IMR-90 (cell line): ENCODE measurements at regions not wholly inside any gene's neighbourhood (a gene's known extent, or its start where the extent isn't known, plus 50 kb on each side); places are given as distances from the start of the nearest gene placed in this dataset.

Experiments
- ATAC-seq: fragments of 200-7000 bp; cut with Tn5 transposase; 2 replicates; pipeline ENCODE4 v1.9.1; 2020; ENCODE audit warnings: low read depth, mild to moderate bottlenecking, moderate library complexity
- BruUV-seq: library from RNA; stranded (reverse); fragments of 400-500 nt; replicated peaks from 2 replicates; lab custom pipeline; 2021; lab: Mats Ljungman, UMichigan
- CTCF ChIA-PET: fragments of 300-600 bp; formaldehyde crosslinking; extraction: SDS; loops from one replicate; lab custom pipeline; 2021; ENCODE audit warnings: antibody characterized with exemption; lab: Yijun Ruan, JAX
- POLR2A ChIA-PET: fragments of 300-600 bp; sonication (Branson Sonifier 250); formaldehyde crosslinking; loops from one replicate; lab custom pipeline; 2022; ENCODE audit warnings: antibody characterized with exemption; ENCODE audit not compliant: unreplicated experiment; lab: Charles Lee
- DNase-seq: peaks from one replicate; pipeline ENCODE4 v3.0.0; 2013
- H2AFZ ChIP-seq: replicated peaks from 2 replicates; pipeline ENCODE3; 2013; ENCODE audit warnings: low read length, mild to moderate bottlenecking; ENCODE audit not compliant: poor library complexity
- H2AK5ac ChIP-seq: 2 replicates; pipeline ENCODE4 v1.6.1; 2013; ENCODE audit warnings: low read depth, low read length, inconsistent platforms
- H2AK9ac ChIP-seq: replicated peaks from 2 replicates; pipeline ENCODE3; 2013; ENCODE audit warnings: mild to moderate bottlenecking, low read depth, low read length, moderate library complexity; ENCODE audit not compliant: poor library complexity
- H2BK120ac ChIP-seq: 2 replicates; pipeline ENCODE4 v1.6.1; 2013; ENCODE audit warnings: low read depth, low read length, inconsistent platforms
- H2BK15ac ChIP-seq: 3 replicates; pipeline ENCODE4 v1.6.1; 2013; ENCODE audit warnings: low read depth, low read length, inconsistent platforms
- H2BK20ac ChIP-seq: 2 replicates; pipeline ENCODE4 v1.6.1; 2013; ENCODE audit warnings: low read depth, mild to moderate bottlenecking, inconsistent platforms, low read length, moderate library complexity
- H2BK5ac ChIP-seq: 2 replicates; pipeline ENCODE4 v1.6.1; 2013; ENCODE audit warnings: mild to moderate bottlenecking, low read depth, low read length, inconsistent platforms; ENCODE audit not compliant: poor library complexity, severe bottlenecking
- H3K14ac ChIP-seq: replicated peaks from 2 replicates; pipeline ENCODE4 v1.6.1; 2013; ENCODE audit warnings: low read depth, low read length, inconsistent platforms
- H3K18ac ChIP-seq: 2 replicates; pipeline ENCODE4 v1.6.1; 2013; ENCODE audit warnings: low read depth, low read length, control low read depth
- H3K23ac ChIP-seq: 2 replicates; pipeline ENCODE4 v1.6.1; 2013; ENCODE audit warnings: low read depth, low read length, inconsistent platforms
- H3K27ac ChIP-seq: 2 replicates; pipeline ENCODE4 v1.5.1; 2013; ENCODE audit warnings: mild to moderate bottlenecking, control low read depth, low read length; ENCODE audit not compliant: insufficient read depth
- H3K27me3 ChIP-seq: 2 replicates; pipeline ENCODE4 v1.6.1; 2013; ENCODE audit warnings: low read length; ENCODE audit not compliant: control insufficient read depth, insufficient read depth
- H3K36me3 ChIP-seq: 2 replicates; pipeline ENCODE4 v1.6.1; 2013; ENCODE audit warnings: low read length, mixed read lengths; ENCODE audit not compliant: control insufficient read depth, insufficient read depth
- H3K4ac ChIP-seq: 2 replicates; pipeline ENCODE4 v1.6.1; 2013; ENCODE audit warnings: low read depth, low read length, inconsistent platforms
- H3K4me1 ChIP-seq: 2 replicates; pipeline ENCODE4 v1.6.1; 2013; ENCODE audit warnings: low read length, mixed read lengths; ENCODE audit not compliant: control insufficient read depth, insufficient read depth
- H3K4me2 ChIP-seq: 2 replicates; pipeline ENCODE4 v1.6.1; 2013; ENCODE audit warnings: low read depth, mild to moderate bottlenecking, control low read depth, low read length, moderate library complexity
- H3K4me3 ChIP-seq: 2 replicates; pipeline ENCODE4 v1.5.1; 2013; ENCODE audit warnings: low read depth, mild to moderate bottlenecking, control low read depth, low read length, moderate library complexity; ENCODE audit not compliant: insufficient read depth
- H3K56ac ChIP-seq: 2 replicates; pipeline ENCODE4 v1.6.1; 2013; ENCODE audit warnings: low read length, inconsistent platforms; ENCODE audit not compliant: insufficient read depth; ENCODE audit errors: extremely low read depth
- H3K79me1 ChIP-seq, 2 experiments: 2 replicates each; pipeline ENCODE4 v1.6.1; 2013; ENCODE audit warnings: low read length in 2 of 2, inconsistent platforms in 1 of 2, low read depth in 1 of 2
- H3K9ac ChIP-seq: 2 replicates; pipeline ENCODE4 v1.6.1; 2013; ENCODE audit warnings: low read depth, low read length, control low read depth
- H3K9me1 ChIP-seq: 2 replicates; pipeline ENCODE4 v1.6.1; 2013; ENCODE audit warnings: low read length, inconsistent platforms; ENCODE audit not compliant: insufficient read depth
- H3K9me3 ChIP-seq: 2 replicates; pipeline ENCODE4 v1.6.1; 2013; ENCODE audit warnings: low read length; ENCODE audit not compliant: control insufficient read depth, insufficient read depth
- H4K20me1 ChIP-seq: 2 replicates; pipeline ENCODE4 v1.6.1; 2013; ENCODE audit warnings: low read length, inconsistent platforms; ENCODE audit not compliant: insufficient read depth
- H4K5ac ChIP-seq: 2 replicates; pipeline ENCODE4 v1.6.1; 2013; ENCODE audit warnings: mild to moderate bottlenecking, low read depth, low read length, control low read depth
- H4K8ac ChIP-seq, 2 experiments: 2 replicates each; pipeline ENCODE4 v1.6.1; 2013; ENCODE audit warnings: low read depth in 2 of 2, low read length in 2 of 2, control low read depth in 1 of 2, inconsistent platforms in 1 of 2
- H4K91ac ChIP-seq: 2 replicates; pipeline ENCODE4 v1.6.1; 2013; ENCODE audit warnings: low read depth, low read length, inconsistent platforms; ENCODE audit not compliant: insufficient read depth
- BHLHE40 ChIP-seq: fragments of 150-350 bp; IDR thresholded peaks from 2 replicates; pipeline ENCODE4 v1.6.1; 2016; ENCODE audit warnings: mild to moderate bottlenecking, low read depth, low read length
- CEBPB ChIP-seq: IDR thresholded peaks from 2 replicates; pipeline ENCODE4 v1.6.1; 2012; ENCODE audit warnings: low read depth, low read length, improper control_type of control experiment
- CHD1 ChIP-seq: IDR thresholded peaks from 2 replicates; pipeline ENCODE4 v1.6.1; 2012; ENCODE audit warnings: low read depth, low read length, improper control_type of control experiment
- CTCF ChIP-seq: conservative IDR thresholded peaks from 2 replicates; pipeline ENCODE4 v1.5.1; 2012; ENCODE audit warnings: mild to moderate bottlenecking, low read depth, low read length, improper control_type of control experiment
- MAFK ChIP-seq: IDR thresholded peaks from 2 replicates; pipeline ENCODE4 v1.6.1; 2012; ENCODE audit warnings: low read depth, low read length, improper control_type of control experiment
- MAZ ChIP-seq: IDR thresholded peaks from 2 replicates; pipeline ENCODE4 v1.6.1; 2012; ENCODE audit warnings: low read depth, mild to moderate bottlenecking, low read length, improper control_type of control experiment, moderate library complexity, borderline replicate concordance
- MXI1 ChIP-seq: IDR thresholded peaks from 2 replicates; pipeline ENCODE4 v1.6.1; 2012; ENCODE audit warnings: low read depth, mild to moderate bottlenecking, low read length, moderate library complexity, borderline replicate concordance
- NFE2L2 ChIP-seq: fragments of 150-350 bp; IDR thresholded peaks from 2 replicates; pipeline ENCODE4 v1.6.1; 2016; ENCODE audit warnings: low read depth, mild to moderate bottlenecking, low read length
- POLR2A ChIP-seq: IDR thresholded peaks from 2 replicates; pipeline ENCODE4 v1.6.1; 2012; ENCODE audit warnings: mild to moderate bottlenecking, low read depth, low read length
- RAD21 ChIP-seq: IDR thresholded peaks from 2 replicates; pipeline ENCODE4 v1.6.1; 2012; ENCODE audit warnings: low read length, improper control_type of control experiment
- RCOR1 ChIP-seq: IDR thresholded peaks from 2 replicates; pipeline ENCODE4 v1.6.1; 2012; ENCODE audit warnings: mild to moderate bottlenecking, low read length, improper control_type of control experiment; ENCODE audit not compliant: insufficient replicate concordance
- RFX5 ChIP-seq: IDR thresholded peaks from 2 replicates; pipeline ENCODE4 v1.8.0; 2012; ENCODE audit warnings: low read depth, mild to moderate bottlenecking, low read length, moderate library complexity
- SMC3 ChIP-seq: fragments of 150-350 bp; IDR thresholded peaks from 2 replicates; pipeline ENCODE4 v1.6.1; 2016; ENCODE audit warnings: low read depth, mild to moderate bottlenecking, antibody characterized with exemption, low read length, moderate library complexity
- USF2 ChIP-seq: fragments of 150-350 bp; IDR thresholded peaks from 2 replicates; pipeline ENCODE4 v1.6.1; 2017; ENCODE audit warnings: mild to moderate bottlenecking, antibody characterized with exemption, low read length, low read depth
- WGBS, 2 experiments: methylation state at CpG; one replicate each; pipeline versions ENCODE4 v1.1.5 to v1.1.7; 2013; ENCODE audit warnings: missing lambda C conversion rate in 2 of 2; ENCODE audit not compliant: insufficient read length in 1 of 2; ENCODE audit errors: extremely low coverage in 2 of 2; 5-methylcytosine and 5-hydroxymethylcytosine counted together
- dilution Hi-C: fragments of 300-500 bp; cut with HindIII; formaldehyde crosslinking; loops from one replicate; pipeline ENCODE4 v1.14.3; 2018; ENCODE audit warnings: low sequenced_read_pairs; ENCODE audit not compliant: unreplicated experiment
- in situ Hi-C: fragments of 300-500 bp; cut with MboI; formaldehyde crosslinking; loops from 3 replicates; pipeline ENCODE4 v1.14.3; 2019; ENCODE audit warnings: low sequenced_read_pairs, inconsistent platforms, mixed read lengths
- intact Hi-C: fragments of 100-400 bp; cut with micrococcal nuclease; formaldehyde crosslinking; loops from 2 replicates; pipeline ENCODE4 v1.10.0; 2022

- no CpG with 5 or more reads among the region's 2 CpGs for WGBS, 2 experiments
- H3K14ac ChIP-seq, result no peak overlapping the region
- H3K79me1 ChIP-seq, result no peaks in the 10 kb centered on the region
- intact Hi-C loops, result no loop called here
- no peak overlapping the region for H2BK120ac ChIP-seq
- no peak overlapping the region for H2AK5ac ChIP-seq
- no peak overlapping the region for H2BK5ac ChIP-seq
- no peaks in the 10 kb centered on the region for H3K27me3 ChIP-seq
- H3K4me3 ChIP-seq, result no peak overlapping the region
- H2AFZ ChIP-seq, result no peak overlapping the region
- no peak overlapping the region for H2BK20ac ChIP-seq
- H3K18ac ChIP-seq, result no peak overlapping the region
- DNase-seq (no peak), ATAC-seq (no peak)
- dilution Hi-C loops, result no loop called here
- no peak overlapping the region for H3K27ac ChIP-seq
- no peaks in the 10 kb centered on the region for H3K9me1 ChIP-seq
- H4K91ac ChIP-seq, result no peak overlapping the region
- no peaks in the 10 kb centered on the region for H3K36me3 ChIP-seq
- peaks cover 10% of the 10 kb centered on the region for H3K9me3 ChIP-seq
- H3K56ac ChIP-seq, result no peak overlapping the region
- no peak overlapping the region for H3K23ac ChIP-seq
- H2BK15ac ChIP-seq, result no peak overlapping the region
- in situ Hi-C loops, result no loop called here
- no peak overlapping the region for H3K4me2 ChIP-seq
- ChIA-PET POLR2A (no interaction called here), CTCF (no interaction called here)
- H4K20me1 ChIP-seq, result no peaks in the 10 kb centered on the region
- H4K8ac ChIP-seq, result no peak overlapping the region
- no peaks in the 10 kb centered on the region for H3K4me1 ChIP-seq
- no peak overlapping the region for H3K9ac ChIP-seq
- H2AK9ac ChIP-seq, result no peak overlapping the region
- no peak for TF ChIP-seq NFE2L2
- TF ChIP-seq CHD1, result no peak
- no peak for TF ChIP-seq MAFK
- no peak for TF ChIP-seq MAZ
- TF ChIP-seq SMC3, result no peak
- TF ChIP-seq POLR2A, result no peak
- no peak for TF ChIP-seq RCOR1
- TF ChIP-seq RFX5, result no peak
- TF ChIP-seq MXI1, result no peak
- no peak for TF ChIP-seq CEBPB
- TF ChIP-seq BHLHE40, result no peak
- TF ChIP-seq CTCF, result no peak
- TF ChIP-seq RAD21, result no peak
- no peak for TF ChIP-seq USF2
- no peak overlapping the region for H3K4ac ChIP-seq
- BruUV-seq, result no TSS peak
- no peak overlapping the region for H4K5ac ChIP-seq
These were observed 131.3 kb downstream of the ZNF648 start for GRCh38 chr1:181930187-181930586.
